ENCODE measurements at regions not wholly inside any gene's neighbourhood (a gene's known extent, or its start where the extent isn't known, plus 50 kb on each side); places are given as distances from the start of the nearest gene placed in this dataset.

GRCh38 chr16:79317521-79317920, 283.0 kb downstream of the MAF start:
- TF ChIP-seq, protein P1, sequence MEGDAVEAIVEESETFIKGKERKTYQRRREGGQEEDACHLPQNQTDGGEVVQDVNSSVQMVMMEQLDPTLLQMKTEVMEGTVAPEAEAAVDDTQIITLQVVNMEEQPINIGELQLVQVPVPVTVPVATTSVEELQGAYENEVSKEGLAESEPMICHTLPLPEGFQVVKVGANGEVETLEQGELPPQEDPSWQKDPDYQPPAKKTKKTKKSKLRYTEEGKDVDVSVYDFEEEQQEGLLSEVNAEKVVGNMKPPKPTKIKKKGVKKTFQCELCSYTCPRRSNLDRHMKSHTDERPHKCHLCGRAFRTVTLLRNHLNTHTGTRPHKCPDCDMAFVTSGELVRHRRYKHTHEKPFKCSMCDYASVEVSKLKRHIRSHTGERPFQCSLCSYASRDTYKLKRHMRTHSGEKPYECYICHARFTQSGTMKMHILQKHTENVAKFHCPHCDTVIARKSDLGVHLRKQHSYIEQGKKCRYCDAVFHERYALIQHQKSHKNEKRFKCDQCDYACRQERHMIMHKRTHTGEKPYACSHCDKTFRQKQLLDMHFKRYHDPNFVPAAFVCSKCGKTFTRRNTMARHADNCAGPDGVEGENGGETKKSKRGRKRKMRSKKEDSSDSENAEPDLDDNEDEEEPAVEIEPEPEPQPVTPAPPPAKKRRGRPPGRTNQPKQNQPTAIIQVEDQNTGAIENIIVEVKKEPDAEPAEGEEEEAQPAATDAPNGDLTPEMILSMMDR (conservative IDR thresholded peaks at IDR 0.05; ENCODE audit: low read length): no peak
- TF ChIP-seq EZH2phosphoT487 (IDR thresholded peaks at IDR 0.05; ENCODE audit: borderline replicate concordance, low read depth, low read length): no peak
